ENCODE measurements at regions not wholly inside any gene's neighbourhood (a gene's known extent, or its start where the extent isn't known, plus 50 kb on each side); places are given as distances from the start of the nearest gene placed in this dataset.

DNA sequence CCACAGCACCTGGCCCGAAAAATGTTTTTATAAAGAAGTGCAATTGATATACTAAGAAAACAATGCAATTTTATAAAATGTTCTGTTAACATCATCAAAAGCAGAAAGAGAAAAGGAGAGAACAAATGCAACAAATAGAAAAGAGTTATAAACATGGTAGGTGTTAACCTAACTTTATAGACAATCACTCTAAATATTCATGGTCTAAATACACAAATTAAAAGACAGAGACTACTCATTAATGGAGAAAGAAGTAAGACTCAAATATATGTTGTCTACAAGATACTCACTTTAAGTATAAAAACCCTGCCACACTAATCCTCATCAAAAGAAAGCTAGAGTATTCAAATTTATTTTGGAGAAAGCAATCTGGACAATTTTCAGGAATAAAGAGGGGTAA lies 425.3 kb upstream of the ANKRD30A start:
- ATAC-seq (no peak), DNase-seq (no peak)
- Histone ChIP-seq H3K36me3 (ENCODE audit: control insufficient read depth, insufficient read depth, low read length) (no peaks in the 10 kb centered on the region), H3K27ac (ENCODE audit: low read length) (no peak overlapping the region), H3K4me1 (ENCODE audit: control insufficient read depth, insufficient read depth, low read length) (no peaks in the 10 kb centered on the region), H3K27me3 (ENCODE audit: control insufficient read depth, insufficient read depth, low read length) (no peaks in the 10 kb centered on the region), H3K4me3 (ENCODE audit: low read length) (no peak overlapping the region), H3K9me3 (ENCODE audit: control insufficient read depth, insufficient read depth, low read length) (no peaks in the 10 kb centered on the region)
- H3K4me3 Mint-ChIP-seq: no peak overlapping the region
- WGBS (ENCODE audit: insufficient coverage): no CpG with 5 or more reads among the region's 1 CpG
- H3K27ac Mint-ChIP-seq: no peak overlapping the region
- TF ChIP-seq, protein P1, sequence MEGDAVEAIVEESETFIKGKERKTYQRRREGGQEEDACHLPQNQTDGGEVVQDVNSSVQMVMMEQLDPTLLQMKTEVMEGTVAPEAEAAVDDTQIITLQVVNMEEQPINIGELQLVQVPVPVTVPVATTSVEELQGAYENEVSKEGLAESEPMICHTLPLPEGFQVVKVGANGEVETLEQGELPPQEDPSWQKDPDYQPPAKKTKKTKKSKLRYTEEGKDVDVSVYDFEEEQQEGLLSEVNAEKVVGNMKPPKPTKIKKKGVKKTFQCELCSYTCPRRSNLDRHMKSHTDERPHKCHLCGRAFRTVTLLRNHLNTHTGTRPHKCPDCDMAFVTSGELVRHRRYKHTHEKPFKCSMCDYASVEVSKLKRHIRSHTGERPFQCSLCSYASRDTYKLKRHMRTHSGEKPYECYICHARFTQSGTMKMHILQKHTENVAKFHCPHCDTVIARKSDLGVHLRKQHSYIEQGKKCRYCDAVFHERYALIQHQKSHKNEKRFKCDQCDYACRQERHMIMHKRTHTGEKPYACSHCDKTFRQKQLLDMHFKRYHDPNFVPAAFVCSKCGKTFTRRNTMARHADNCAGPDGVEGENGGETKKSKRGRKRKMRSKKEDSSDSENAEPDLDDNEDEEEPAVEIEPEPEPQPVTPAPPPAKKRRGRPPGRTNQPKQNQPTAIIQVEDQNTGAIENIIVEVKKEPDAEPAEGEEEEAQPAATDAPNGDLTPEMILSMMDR (IDR thresholded peaks at IDR 0.05): no peak
- no peaks in the 10 kb centered on the region for H3K27me3 Mint-ChIP-seq (ENCODE audit: low read depth in 2 of 2)
- intact Hi-C loops (cut with micrococcal nuclease): no loop called here
- H3K36me3 Mint-ChIP-seq: no peaks in the 10 kb centered on the region
- no peaks in the 10 kb centered on the region for H3K4me1 Mint-ChIP-seq
- H3K9me3 Mint-ChIP-seq: peaks cover 3 to 11% of the 10 kb centered on the region in 2 donors

DNA sequence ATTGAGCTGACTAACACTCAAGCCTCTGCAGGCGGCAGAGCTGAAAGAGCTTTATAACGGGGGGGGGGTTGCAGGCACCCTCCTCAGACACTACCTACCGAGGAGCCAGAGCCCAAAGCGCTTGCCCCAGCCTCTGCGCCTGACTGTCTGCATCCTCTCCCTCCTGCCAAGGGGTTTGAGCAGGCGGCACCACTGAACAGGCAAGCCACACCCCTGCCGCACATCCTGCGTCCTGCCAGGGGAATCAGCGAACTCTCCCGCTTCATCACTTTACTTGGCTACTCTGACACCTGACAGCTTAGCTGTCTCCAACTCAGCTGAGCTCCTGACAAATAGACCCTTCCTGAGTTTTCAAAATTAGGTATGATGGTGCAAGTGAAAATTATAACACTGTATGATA lies 432.6 kb upstream of the ANKRD30A start:
- TF ChIP-seq, protein P1 (IDR thresholded peaks at IDR 0.05): no peak
- Histone ChIP-seq H3K27ac (ENCODE audit: low read length) (no peak overlapping the region), H3K36me3 (ENCODE audit: control insufficient read depth, insufficient read depth, low read length) (no peaks in the 10 kb centered on the region), H3K4me3 (ENCODE audit: low read length) (no peak overlapping the region), H3K27me3 (ENCODE audit: control insufficient read depth, insufficient read depth, low read length) (no peaks in the 10 kb centered on the region), H3K4me1 (ENCODE audit: control insufficient read depth, insufficient read depth, low read length) (no peaks in the 10 kb centered on the region), H3K9me3 (ENCODE audit: control insufficient read depth, insufficient read depth, low read length) (peaks cover 9% of the 10 kb centered on the region)
- no peak for DNase-seq
- Mint-ChIP-seq H3K36me3 (no peaks in the 10 kb centered on the region), H3K27me3 (ENCODE audit: low read depth in 2 of 2) (no peaks in the 10 kb centered on the region), H3K27ac (no peak overlapping the region), H3K9me3 (peaks cover 3 to 4% of the 10 kb centered on the region in 2 donors), H3K4me3 (no peak overlapping the region), H3K4me1 (no peaks in the 10 kb centered on the region)
- intact Hi-C loops (cut with micrococcal nuclease): no loop called here
- no peak for ATAC-seq
- 89% methylated on average over 10 of the region's 10 CpGs for WGBS (ENCODE audit: insufficient coverage)

DNA sequence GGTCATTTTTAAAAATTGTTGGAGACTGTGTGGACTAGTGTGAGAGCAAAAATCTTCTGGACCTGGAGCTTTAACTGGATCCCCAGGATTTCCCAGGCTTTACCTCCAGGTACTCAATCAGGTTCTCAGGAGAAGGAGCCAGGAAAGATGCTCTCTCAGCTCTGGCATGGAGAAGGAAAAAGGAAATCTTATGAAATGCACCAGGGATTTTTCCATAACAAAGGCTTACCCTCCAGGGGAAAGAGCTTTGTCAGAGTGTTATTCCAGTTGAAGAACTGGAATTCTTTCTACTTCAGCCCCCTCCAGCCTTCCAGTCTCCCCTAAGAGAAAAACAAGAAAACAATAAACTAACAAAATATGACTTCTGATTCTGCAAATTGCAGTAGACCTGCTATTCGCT lies 436.7 kb upstream of the ANKRD30A start:
- Mint-ChIP-seq H3K9me3 (peaks cover 2 to 8% of the 10 kb centered on the region in 2 donors), H3K27me3 (ENCODE audit: low read depth in 2 of 2) (no peaks in the 10 kb centered on the region), H3K27ac (no peak overlapping the region), H3K36me3 (no peaks in the 10 kb centered on the region), H3K4me3 (no peak overlapping the region), H3K4me1 (no peaks in the 10 kb centered on the region)
- Histone ChIP-seq H3K4me1 (ENCODE audit: control insufficient read depth, insufficient read depth, low read length) (no peaks in the 10 kb centered on the region), H3K9me3 (ENCODE audit: control insufficient read depth, insufficient read depth, low read length) (peaks cover 9% of the 10 kb centered on the region), H3K27ac (ENCODE audit: low read length) (no peak overlapping the region), H3K4me3 (ENCODE audit: low read length) (no peak overlapping the region), H3K27me3 (ENCODE audit: control insufficient read depth, insufficient read depth, low read length) (no peaks in the 10 kb centered on the region), H3K36me3 (ENCODE audit: control insufficient read depth, insufficient read depth, low read length) (no peaks in the 10 kb centered on the region)
- DNase-seq (no peak), ATAC-seq (no peak)
- TF ChIP-seq, protein P1 (IDR thresholded peaks at IDR 0.05): no peak
- intact Hi-C loops (cut with micrococcal nuclease): no loop called here
- WGBS (ENCODE audit: insufficient coverage): no CpG with 5 or more reads among the region's 1 CpG

DNA sequence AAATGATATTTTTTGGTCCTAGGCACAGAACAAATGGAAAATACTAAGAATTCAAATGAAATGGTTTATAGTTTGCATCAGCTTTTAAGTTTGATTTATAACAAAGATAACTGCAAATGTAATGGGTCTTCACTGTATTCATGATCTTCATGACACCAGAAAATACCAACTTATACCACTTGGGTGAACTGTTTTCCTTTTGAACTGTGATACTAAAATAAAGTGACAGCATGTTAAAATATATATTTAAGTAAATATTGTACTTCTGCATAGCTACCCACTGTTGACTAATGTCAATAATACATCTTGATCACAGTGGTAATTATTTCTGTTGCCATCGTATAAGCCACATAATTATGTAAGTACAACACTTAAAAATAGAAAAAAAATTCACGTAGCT lies 442.0 kb upstream of the ANKRD30A start:
- no peak overlapping the region for H3K4me3 ChIP-seq (ENCODE audit: low read length)
- H3K27ac ChIP-seq (ENCODE audit: low read length): no peak overlapping the region
- no peaks in the 10 kb centered on the region for H3K9me3 ChIP-seq (ENCODE audit: control insufficient read depth, insufficient read depth, low read length)
- Mint-ChIP-seq H3K4me3 (no peak overlapping the region), H3K27me3 (ENCODE audit: low read depth in 2 of 2) (no peaks in the 10 kb centered on the region), H3K27ac (no peak overlapping the region), H3K9me3 (peaks cover 2 to 8% of the 10 kb centered on the region in 2 donors), H3K4me1 (no peaks in the 10 kb centered on the region), H3K36me3 (no peaks in the 10 kb centered on the region)
- H3K4me1 ChIP-seq (ENCODE audit: control insufficient read depth, insufficient read depth, low read length): no peaks in the 10 kb centered on the region
- DNase-seq (no peak), ATAC-seq (no peak)
- H3K27me3 ChIP-seq (ENCODE audit: control insufficient read depth, insufficient read depth, low read length): no peaks in the 10 kb centered on the region
- no CpG with 5 or more reads among the region's 2 CpGs for WGBS (ENCODE audit: insufficient coverage)
- TF ChIP-seq, protein P1 (IDR thresholded peaks at IDR 0.05): no peak
- H3K36me3 ChIP-seq (ENCODE audit: control insufficient read depth, insufficient read depth, low read length): no peaks in the 10 kb centered on the region
- intact Hi-C loops (cut with micrococcal nuclease): no loop called here

All from natural killer cell (primary cell).